Stimulated activated CD4-positive, alpha-beta T cell treated with anti-CD3 and anti-CD28 coated beads, Interleukin-4, amount 100 ng/mL, for 24 hours (primary cell): ENCODE measurements at regions not wholly inside any gene's neighbourhood (a gene's known extent, or its start where the extent isn't known, plus 50 kb on each side); places are given as distances from the start of the nearest gene placed in this dataset.

Experiments
- DNase-seq: peaks from one replicate; pipeline ENCODE4 v3.0.0-alpha.2; 2020

- DNase-seq, result no peak
Measured at GRCh38 chr1:22267413-22268175, 124.7 kb upstream of the WNT4 start.

GRCh38 chr1:22268327-22268726 lies 125.4 kb upstream of the WNT4 start:
- no peak for DNase-seq

GRCh38 chr1:22271847-22272801 lies 129.2 kb upstream of the WNT4 start:
- no peak for DNase-seq

- no peak for DNase-seq
Measured at GRCh38 chr1:22273686-22274681, 131.1 kb upstream of the WNT4 start.

- no peak for DNase-seq
Measured at GRCh38 chr1:22275167-22275566, 132.3 kb upstream of the WNT4 start.

- peak; percentile 36 for DNase-seq
Measured at GRCh38 chr1:22275626-22276395, 132.9 kb upstream of the WNT4 start.

GRCh38 chr1:22276396-22276748 lies 133.5 kb upstream of the WNT4 start:
- DNase-seq, result no peak

- no peak for DNase-seq
Measured at GRCh38 chr1:22277662-22278061, 134.8 kb upstream of the WNT4 start.

GRCh38 chr1:22279735-22280134 lies 136.8 kb upstream of the WNT4 start:
- no peak for DNase-seq

GRCh38 chr1:22280526-22280925 lies 137.6 kb upstream of the WNT4 start:
- DNase-seq, result no peak

GRCh38 chr1:22281521-22282363 lies 138.8 kb upstream of the WNT4 start:
- DNase-seq, result no peak

GRCh38 chr1:22282364-22282995 lies 139.6 kb upstream of the WNT4 start:
- DNase-seq, result no peak

- peak; percentile 1 for DNase-seq
Measured at GRCh38 chr1:22283596-22283995, 140.7 kb upstream of the WNT4 start.

GRCh38 chr1:22284236-22284635 lies 141.3 kb upstream of the WNT4 start:
- no peak for DNase-seq

GRCh38 chr1:22284906-22285548 lies 142.1 kb upstream of the WNT4 start:
- DNase-seq, result no peak

GRCh38 chr1:22285549-22286396 lies 142.9 kb upstream of the WNT4 start:
- no peak for DNase-seq

GRCh38 chr1:22286491-22286890 lies 143.6 kb upstream of the WNT4 start:
- no peak for DNase-seq

GRCh38 chr1:22287273-22287672 lies 144.4 kb upstream of the WNT4 start:
- no peak for DNase-seq

GRCh38 chr1:22287946-22288520 lies 145.1 kb upstream of the WNT4 start:
- no peak for DNase-seq
